ENCODE measurements at regions not wholly inside any gene's neighbourhood (a gene's known extent, or its start where the extent isn't known, plus 50 kb on each side); places are given as distances from the start of the nearest gene placed in this dataset.

GRCh38 chr13:58085274-58085673, 453.7 kb downstream of the PCDH17 start:
- TF ChIP-seq ZNF274 (IDR thresholded peaks at IDR 0.05; ENCODE audit: low read depth, low read length) (no peak), YY1 (IDR thresholded peaks at IDR 0.05; ENCODE audit: insufficient read depth, insufficient read length) (no peak)

Measured in NT2/D1 (cell line).